ENCODE measurements at regions not wholly inside any gene's neighbourhood (a gene's known extent, or its start where the extent isn't known, plus 50 kb on each side); places are given as distances from the start of the nearest gene placed in this dataset.

DNA sequence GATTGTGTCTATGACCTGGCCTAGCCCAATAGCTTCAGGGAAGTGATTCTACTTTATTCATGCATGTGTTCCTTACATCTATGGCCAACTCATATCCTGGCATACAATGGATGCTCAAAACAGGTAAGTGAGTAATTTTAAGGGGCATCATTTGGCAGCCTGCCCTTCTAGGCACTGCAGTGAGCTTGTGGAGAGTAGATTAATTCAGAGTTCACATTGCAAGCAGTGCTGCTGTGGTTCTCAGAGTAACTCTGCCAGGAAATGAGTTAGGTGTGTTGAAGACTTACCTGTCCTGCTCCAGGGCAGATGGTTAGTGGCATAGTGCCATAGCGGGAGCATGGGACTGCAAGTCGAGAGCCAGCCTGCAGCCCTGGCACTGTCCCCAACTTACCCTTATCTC is 158.0 kb downstream of the SCP2D1 start:
- no peak for DNase-seq

GRCh38 chr20:18972251-18972876 is 158.8 kb downstream of the SCP2D1 start:
- no peak for DNase-seq

- DNase-seq: no peak
Measured at GRCh38 chr20:18973529-18974173, 160.1 kb downstream of the SCP2D1 start.

DNA sequence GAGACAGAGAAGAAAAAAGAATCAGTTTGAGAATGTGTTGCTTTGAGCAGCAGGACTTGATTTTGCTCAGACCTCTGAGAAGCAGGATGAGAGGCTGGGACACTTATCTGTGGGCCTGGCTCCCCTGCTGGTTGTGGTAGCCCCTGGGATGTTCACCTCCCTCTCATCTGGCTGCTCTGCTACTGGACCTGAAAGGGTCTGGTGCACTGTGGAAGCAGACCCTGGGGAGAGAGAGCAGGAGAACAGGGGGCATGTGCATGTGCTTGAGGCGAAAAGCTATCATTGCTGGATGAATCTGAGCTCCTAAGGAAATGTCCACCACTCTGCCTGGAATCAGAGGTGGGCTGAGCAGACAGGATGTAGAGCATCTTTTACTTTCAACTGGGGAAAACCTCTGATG is 161.1 kb downstream of the SCP2D1 start:
- DNase-seq: no peak

GRCh38 chr20:18977441-18977840 is 163.9 kb downstream of the SCP2D1 start:
- no peak for DNase-seq

DNA sequence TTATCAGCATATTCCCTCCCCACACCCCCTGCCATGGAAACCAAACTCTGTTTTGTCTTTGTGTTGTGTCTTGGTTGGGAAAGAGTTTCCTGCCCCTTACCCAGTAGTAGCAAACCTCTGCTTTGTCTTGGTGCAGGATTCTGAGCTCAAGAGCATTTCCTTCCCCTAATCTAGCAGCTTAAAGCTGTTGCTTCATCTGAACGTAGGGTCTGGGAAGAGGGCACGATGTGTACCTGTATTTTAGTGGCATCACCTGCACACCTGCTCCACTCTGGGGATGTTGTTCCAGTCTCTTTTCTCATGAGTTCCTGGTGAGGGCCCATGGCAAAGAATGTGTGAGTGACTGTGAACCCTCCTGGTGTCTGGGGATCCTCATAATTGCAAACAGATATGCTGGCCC is 164.7 kb downstream of the SCP2D1 start:
- DNase-seq: no peak

GRCh38 chr20:18979132-18979531 is 165.5 kb downstream of the SCP2D1 start:
- no peak for DNase-seq

DNA sequence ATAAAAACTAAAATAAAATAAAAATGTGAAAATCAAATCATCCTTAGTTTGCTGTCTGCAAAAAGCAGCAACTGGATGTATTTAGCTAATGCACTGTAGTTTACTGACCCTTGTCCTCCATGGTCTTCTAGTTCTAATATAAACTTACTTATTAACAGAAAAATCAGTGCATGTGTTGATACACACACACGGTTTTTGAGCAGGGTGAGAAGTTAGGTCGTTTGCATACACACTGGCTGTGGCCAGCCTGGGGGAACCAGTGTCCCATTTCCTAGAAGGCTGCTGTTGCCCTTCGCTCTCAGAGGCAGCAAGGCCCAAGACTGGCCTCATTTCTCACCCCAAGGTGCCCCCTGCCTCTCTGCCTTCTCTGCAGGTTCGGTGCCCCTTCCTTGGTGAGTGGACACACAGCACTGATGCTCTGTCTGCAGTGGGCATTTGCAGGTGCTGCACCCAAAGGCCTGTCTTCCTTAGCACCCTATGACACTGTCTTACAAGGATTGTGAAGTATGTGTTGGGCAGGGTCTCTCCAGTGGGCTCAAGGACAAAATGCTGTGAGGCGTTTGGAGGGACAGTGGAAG is 168.5 kb downstream of the SCP2D1 start:
- no peak for DNase-seq

GRCh38 chr20:18983796-18984195 is 170.2 kb downstream of the SCP2D1 start:
- no peak for DNase-seq

GRCh38 chr20:18984238-18985200 is 170.9 kb downstream of the SCP2D1 start:
- no peak for DNase-seq

DNA sequence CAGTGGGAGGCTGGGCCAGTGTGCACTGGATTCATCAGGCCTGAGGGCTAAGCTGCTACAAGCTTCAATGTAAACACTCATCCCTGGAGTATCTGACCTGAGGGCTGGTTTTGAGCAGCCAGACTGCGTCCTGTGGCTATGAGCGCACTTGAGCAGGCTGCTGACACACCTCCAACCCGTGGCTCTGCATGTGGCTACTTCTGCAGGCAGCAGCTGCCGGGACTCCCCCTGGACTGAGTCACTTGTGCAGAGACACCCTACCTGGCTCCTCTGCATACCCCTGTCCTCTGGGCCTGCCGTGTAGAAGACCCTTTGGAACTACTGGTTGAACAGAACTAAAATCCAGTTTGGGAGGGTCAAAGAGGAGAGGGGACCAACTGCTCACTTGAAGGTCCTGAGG is 172.0 kb downstream of the SCP2D1 start:
- no peak for DNase-seq

- no peak for DNase-seq
Measured at GRCh38 chr20:18986146-18986830, 172.7 kb downstream of the SCP2D1 start.

- DNase-seq: no peak
Measured at GRCh38 chr20:18986895-18987580, 173.5 kb downstream of the SCP2D1 start.

GRCh38 chr20:18987781-18988360 is 174.3 kb downstream of the SCP2D1 start:
- no peak for DNase-seq

DNA sequence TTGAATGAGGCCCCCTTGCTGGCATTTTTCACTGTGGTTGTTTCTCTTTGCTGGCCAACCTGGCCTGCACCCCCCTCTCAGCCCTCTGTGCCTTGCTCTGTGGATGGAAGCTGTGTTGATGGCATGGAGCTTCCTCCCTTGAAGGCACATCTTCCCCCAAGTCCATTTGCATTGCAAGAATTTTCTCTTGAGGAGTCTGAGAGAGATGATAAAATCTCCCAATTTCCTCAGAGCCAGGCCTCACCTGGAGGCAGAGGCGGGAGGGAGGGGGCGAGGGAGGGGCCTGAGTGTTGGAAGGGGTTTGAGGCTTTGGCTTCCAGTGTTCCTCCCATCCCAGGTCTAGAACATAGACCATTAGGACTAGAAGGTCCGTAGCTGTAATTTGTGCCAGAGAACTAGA is 175.1 kb downstream of the SCP2D1 start:
- DNase-seq: no peak

GRCh38 chr20:18989736-18990474 is 176.3 kb downstream of the SCP2D1 start:
- DNase-seq: no peak

DNA sequence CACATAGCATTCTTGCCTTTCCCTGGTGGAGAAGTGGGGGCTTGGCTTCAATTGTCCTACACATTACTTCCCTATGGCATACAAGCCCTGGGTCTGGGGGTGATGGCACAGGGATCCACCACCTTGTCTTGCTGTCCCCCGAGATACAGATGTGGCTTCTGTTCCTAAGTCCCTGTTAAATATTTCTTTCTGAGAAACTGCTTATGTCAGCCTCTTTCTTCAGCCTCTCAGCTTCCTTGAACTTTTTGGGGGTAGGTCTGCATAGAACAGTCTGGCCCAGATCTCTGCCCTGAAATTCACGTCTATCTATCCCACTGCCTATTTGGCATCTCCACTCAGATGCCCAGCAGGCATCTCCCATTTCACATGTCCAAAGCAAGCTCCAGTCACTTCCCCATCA is 177.4 kb downstream of the SCP2D1 start:
- DNase-seq: no peak

GRCh38 chr20:18992418-18992817 is 178.8 kb downstream of the SCP2D1 start:
- no peak for DNase-seq

GRCh38 chr20:18995455-18995854 is 181.9 kb downstream of the SCP2D1 start:
- DNase-seq: no peak

DNA sequence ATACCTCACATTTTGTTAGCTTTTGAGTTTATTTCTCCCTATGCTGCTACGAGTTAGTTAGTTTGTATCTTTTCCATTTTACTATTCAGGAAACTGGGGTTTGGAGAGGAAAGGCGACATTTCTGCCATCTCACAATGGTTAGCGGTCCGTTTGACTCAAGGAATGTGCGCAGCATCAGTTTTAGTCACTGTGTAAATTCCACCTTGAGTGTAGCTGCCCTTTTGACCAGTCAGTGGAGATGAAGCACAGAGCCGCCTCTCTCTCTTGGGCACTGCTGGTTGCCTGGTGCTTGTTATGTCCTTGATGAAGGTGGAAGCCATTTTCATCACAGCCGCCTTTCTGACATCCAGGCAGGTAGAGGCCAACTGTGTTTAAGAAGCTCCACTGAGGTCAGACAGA is 185.5 kb downstream of the SCP2D1 start:
- DNase-seq: no peak

- no peak for DNase-seq
Measured at GRCh38 chr20:19000078-19000477, 186.5 kb downstream of the SCP2D1 start.

Measured in fibroblast of skin of abdomen (primary cell).